HepG2 (cell line): ENCODE measurements at regions not wholly inside any gene's neighbourhood (a gene's known extent, or its start where the extent isn't known, plus 50 kb on each side); places are given as distances from the start of the nearest gene placed in this dataset.

Source experiments
- CTCF ChIP-seq: sonication (generic); formaldehyde crosslinking; IDR thresholded peaks from 2 replicates; pipeline ENCODE4 v1.5.0; 2020; ENCODE audit warnings: mild to moderate bottlenecking, missing genetic modification reagents, moderate library complexity
- JUNB ChIP-seq: sonication (generic); formaldehyde crosslinking; IDR thresholded peaks from 2 replicates; pipeline ENCODE4 v1.8.0; 2022; ENCODE audit warnings: missing genetic modification reagents, mild to moderate bottlenecking, borderline replicate concordance
- POLR2AphosphoS5 ChIP-seq: IDR thresholded peaks from 2 replicates; pipeline ENCODE4 v1.6.1; 2012; ENCODE audit warnings: low read depth, low read length
- SUZ12 ChIP-seq: fragments of 150-350 bp; IDR thresholded peaks from 2 replicates; pipeline ENCODE4 v1.6.1; 2014; ENCODE audit warnings: low read depth, low read length
- ZNF263 ChIP-seq: sonication (generic); formaldehyde crosslinking; IDR thresholded peaks from 2 replicates; pipeline ENCODE4 v1.4.0; 2020; ENCODE audit warnings: missing genetic modification reagents
- ZNF746 ChIP-seq: sonication (generic); formaldehyde crosslinking; IDR thresholded peaks from 2 replicates; pipeline ENCODE4 v1.8.0; 2022; ENCODE audit warnings: mild to moderate bottlenecking, missing genetic modification reagents
- ZNF800 ChIP-seq: sonication (generic); formaldehyde crosslinking; IDR thresholded peaks from 2 replicates; pipeline ENCODE4 v1.4.0; 2020; ENCODE audit warnings: missing genetic modification reagents

- TF ChIP-seq JUNB (CRISPR knock-in tag) (no peak), POLR2AphosphoS5 (no peak), CTCF (CRISPR knock-in tag) (no peak), ZNF800 (CRISPR knock-in tag) (no peak), ZNF263 (CRISPR knock-in tag) (no peak), ZNF746 (no peak), SUZ12 (no peak)
Measured at GRCh38 chr4:4668355-4669210, 126.7 kb upstream of the STX18 start.
